B cell (primary cell): ENCODE measurements at regions not wholly inside any gene's neighbourhood (a gene's known extent, or its start where the extent isn't known, plus 50 kb on each side); places are given as distances from the start of the nearest gene placed in this dataset.

Source experiments
- ATAC-seq: fragments of 200-7000 bp; cut with Tn5 transposase; one replicate; pipeline ENCODE4 v1.10.0; 2021; ENCODE audit warnings: low read depth, mild to moderate bottlenecking, moderate number of reproducible peaks, moderate library complexity
- CTCF ChIA-PET: fragments of 350-600 bp; sonication (Branson Sonifier 250); formaldehyde crosslinking; loops from one replicate; lab custom pipeline; 2021; ENCODE audit warnings: antibody characterized with exemption, inconsistent platforms; lab: Charles Lee
- POLR2A ChIA-PET: fragments of 350-600 bp; sonication (Branson Sonifier 250); formaldehyde crosslinking; loops from one replicate; lab custom pipeline; 2021; ENCODE audit warnings: antibody characterized with exemption; lab: Charles Lee
- DNase-seq: peaks from one replicate; pipeline ENCODE4 v3.0.0; 2013
- H2AFZ ChIP-seq: 2 replicates; pipeline ENCODE4 v1.6.1; 2012; ENCODE audit warnings: mild to moderate bottlenecking, low read depth, low read length; ENCODE audit not compliant: insufficient read depth, poor library complexity, severe bottlenecking
- H3K27ac ChIP-seq, 2 donors: 1 replicate in 1 of 2; 2 replicates in 1 of 2; pipeline ENCODE4 v1.5.1; 2012 to 2013; ENCODE audit warnings: low read length in 2 of 2, mild to moderate bottlenecking in 2 of 2, moderate library complexity in 1 of 2
- H3K27me3 ChIP-seq, 4 experiments: fragments of 200-600 bp in 1 of 4; sonication (generic) in 1 of 4; replicated peaks in 1 of 4; 1 replicate in 2 of 4; 2 replicates in 2 of 4; pipeline versions ENCODE4 v1.6.1 to v1.7.0; 2013 to 2016; ENCODE audit warnings: low read length in 3 of 4, mild to moderate bottlenecking in 2 of 4, mixed read lengths in 1 of 4, moderate library complexity in 1 of 4; ENCODE audit not compliant: insufficient read depth in 4 of 4, control insufficient read depth in 3 of 4; ENCODE audit errors: control extremely low read depth in 1 of 4
- H3K36me3 ChIP-seq, 2 experiments: replicated peaks in 1 of 2; 1 replicate in 1 of 2; 2 replicates in 1 of 2; pipeline versions ENCODE4 v1.6.1 to v1.7.1; 2013; ENCODE audit warnings: low read length in 1 of 2; ENCODE audit not compliant: insufficient read depth in 2 of 2, control insufficient read depth in 1 of 2; ENCODE audit errors: control extremely low read depth in 1 of 2, extremely low read depth in 1 of 2
- H3K4me1 ChIP-seq, 2 donors: fragments of 200-600 bp in 1 of 2; sonication (generic) in 1 of 2; 1 replicate in 1 of 2; 2 replicates in 1 of 2; pipeline versions ENCODE4 v1.5.1 to v1.6.1; 2013 to 2017; ENCODE audit warnings: low read length in 2 of 2; ENCODE audit not compliant: control insufficient read depth in 2 of 2, insufficient read depth in 2 of 2
- H3K4me2 ChIP-seq: replicated peaks from 2 replicates; pipeline ENCODE3; 2012; ENCODE audit warnings: mild to moderate bottlenecking, low read depth, low read length; ENCODE audit not compliant: poor library complexity, severe bottlenecking
- H3K4me3 ChIP-seq, 5 experiments: fragments of 200-600 bp in 1 of 5; sonication (generic) in 1 of 5; 1 replicate in 3 of 5; 2 replicates in 2 of 5; pipeline versions ENCODE4 v1.5.1 to v1.7.0; 2011 to 2016; ENCODE audit warnings: low read length in 4 of 5, mild to moderate bottlenecking in 4 of 5, low read depth in 2 of 5, control low read depth in 1 of 5, moderate library complexity in 1 of 5; ENCODE audit not compliant: insufficient read depth in 1 of 5; ENCODE audit errors: control extremely low read depth in 1 of 5, extremely low read depth in 1 of 5
- H3K79me2 ChIP-seq: fragments of 200-600 bp; sonication (generic); one replicate; pipeline ENCODE4 v1.6.0; 2016; ENCODE audit warnings: low read length; ENCODE audit not compliant: control insufficient read depth, insufficient read depth
- H3K9ac ChIP-seq: fragments of 200-600 bp; sonication (generic); 2 replicates; pipeline ENCODE4 v1.6.1; 2017; ENCODE audit warnings: mild to moderate bottlenecking, low read length, moderate library complexity
- H3K9me3 ChIP-seq, 3 donors: one replicate each; pipeline versions ENCODE4 v1.6.1 to v1.7.1; 2013; ENCODE audit warnings: low read length in 2 of 3; ENCODE audit not compliant: control insufficient read depth in 2 of 3, insufficient read depth in 1 of 3; ENCODE audit errors: control extremely low read depth in 1 of 3
- H4K20me1 ChIP-seq: 2 replicates; pipeline ENCODE4 v1.6.0; 2012; ENCODE audit warnings: mild to moderate bottlenecking, low read length; ENCODE audit not compliant: insufficient read depth, control insufficient read depth, poor library complexity, severe bottlenecking
- H3K27ac Mint-ChIP-seq: one replicate; pipeline ENCODE4 v1.8.0; 2021; ENCODE audit warnings: mixed read lengths
- H3K27me3 Mint-ChIP-seq: one replicate; pipeline ENCODE4 v1.8.0; 2021; ENCODE audit warnings: mixed read lengths
- H3K4me1 Mint-ChIP-seq: one replicate; pipeline ENCODE4 v1.8.0; 2021; ENCODE audit warnings: mixed read lengths
- H3K4me3 Mint-ChIP-seq: one replicate; pipeline ENCODE4 v1.8.0; 2021; ENCODE audit warnings: mixed read lengths
- H3K9me3 Mint-ChIP-seq: one replicate; pipeline ENCODE4 v1.8.0; 2022; ENCODE audit warnings: mixed read lengths; ENCODE audit not compliant: insufficient read depth
- CTCF ChIP-seq: fragments of 200-600 bp; IDR thresholded peaks from one replicate; pipeline ENCODE4 v1.8.0; 2022; ENCODE audit warnings: antibody characterized with exemption, mild to moderate bottlenecking
- EZH2 ChIP-seq: IDR thresholded peaks from 2 replicates; pipeline ENCODE4 v1.6.1; 2012; ENCODE audit warnings: borderline replicate concordance, low read depth, mild to moderate bottlenecking, moderate library complexity, low read length; ENCODE audit not compliant: insufficient read depth, poor library complexity, severe bottlenecking
- WGBS: methylation state at CpG from one replicate; pipeline ENCODE4 v1.1.5; 2013; ENCODE audit warnings: missing lambda C conversion rate; ENCODE audit not compliant: insufficient coverage; 5-methylcytosine and 5-hydroxymethylcytosine counted together
- intact Hi-C: fragments of 100-400 bp; cut with micrococcal nuclease; formaldehyde crosslinking; loops from one replicate; pipeline ENCODE4 v1.10.0; 2022

GRCh38 chr5:173793648-173794548 lies 94.3 kb upstream of the CPEB4 start:
- H3K27ac Mint-ChIP-seq = no peak overlapping the region
- WGBS = 91% methylated on average over 11 of the region's 16 CpGs
- H3K27me3 Mint-ChIP-seq = no peaks in the 10 kb centered on the region
- no peak for TF ChIP-seq CTCF
- no peak for TF ChIP-seq EZH2
- ATAC-seq (no peak), DNase-seq (no peak)
- H3K9me3 ChIP-seq = no peaks in the 10 kb centered on the region
- ChIA-PET POLR2A (interaction anchor here (0.5 kb wide), 1 partner anchor 66 kb away, joined by 6 read pairs; no protein-coding TSS in a partner anchor), CTCF (no interaction called here)
- no peak overlapping the region for H3K27ac ChIP-seq
- no peak overlapping the region for H3K4me3 ChIP-seq
- H3K4me1 Mint-ChIP-seq = peaks cover 7% of the 10 kb centered on the region
- peaks cover 0 to 5% of the 10 kb centered on the region in 2 donors for H3K4me1 ChIP-seq
- no peaks in the 10 kb centered on the region for H4K20me1 ChIP-seq
- H2AFZ ChIP-seq = no peak overlapping the region
- intact Hi-C loops = no loop called here
- no peak overlapping the region for H3K9ac ChIP-seq
- no peak overlapping the region for H3K4me3 Mint-ChIP-seq
- no peaks in the 10 kb centered on the region for H3K79me2 ChIP-seq
- H3K36me3 ChIP-seq = no peaks in the 10 kb centered on the region
- H3K9me3 Mint-ChIP-seq = no peaks in the 10 kb centered on the region
- H3K27me3 ChIP-seq = no peaks in the 10 kb centered on the region
- no peak overlapping the region for H3K4me2 ChIP-seq

- POLR2A ChIA-PET = no interaction called here
- no peaks in the 10 kb centered on the region for H3K9me3 ChIP-seq
- H3K27me3 ChIP-seq = no peaks in the 10 kb centered on the region
- no peaks in the 10 kb centered on the region for H3K36me3 ChIP-seq
- H3K4me3 ChIP-seq = no peak overlapping the region
- Mint-ChIP-seq H3K27ac (no peak overlapping the region), H3K4me3 (no peak overlapping the region), H3K4me1 (peaks cover under 1% of the 10 kb centered on the region), H3K27me3 (no peaks in the 10 kb centered on the region), H3K9me3 (no peaks in the 10 kb centered on the region)
- 98% methylated on average over 7 of the region's 10 CpGs for WGBS
- DNase-seq (no peak), ATAC-seq (no peak)
- H4K20me1 ChIP-seq = no peaks in the 10 kb centered on the region
- no peak overlapping the region for H3K27ac ChIP-seq
- intact Hi-C loops = no loop called here
- CTCF ChIA-PET = no interaction called here
- no peak overlapping the region for H3K9ac ChIP-seq
- H3K4me1 ChIP-seq = peaks cover 0 to 3% of the 10 kb centered on the region in 2 donors
- H3K4me2 ChIP-seq = no peak overlapping the region
- H3K79me2 ChIP-seq = no peaks in the 10 kb centered on the region
- no peak for TF ChIP-seq CTCF
- no peak for TF ChIP-seq EZH2
- no peak overlapping the region for H2AFZ ChIP-seq
Measured at GRCh38 chr5:173794901-173795416, 93.2 kb upstream of the CPEB4 start.
